ENCODE measurements at regions not wholly inside any gene's neighbourhood (a gene's known extent, or its start where the extent isn't known, plus 50 kb on each side); places are given as distances from the start of the nearest gene placed in this dataset.

DNA sequence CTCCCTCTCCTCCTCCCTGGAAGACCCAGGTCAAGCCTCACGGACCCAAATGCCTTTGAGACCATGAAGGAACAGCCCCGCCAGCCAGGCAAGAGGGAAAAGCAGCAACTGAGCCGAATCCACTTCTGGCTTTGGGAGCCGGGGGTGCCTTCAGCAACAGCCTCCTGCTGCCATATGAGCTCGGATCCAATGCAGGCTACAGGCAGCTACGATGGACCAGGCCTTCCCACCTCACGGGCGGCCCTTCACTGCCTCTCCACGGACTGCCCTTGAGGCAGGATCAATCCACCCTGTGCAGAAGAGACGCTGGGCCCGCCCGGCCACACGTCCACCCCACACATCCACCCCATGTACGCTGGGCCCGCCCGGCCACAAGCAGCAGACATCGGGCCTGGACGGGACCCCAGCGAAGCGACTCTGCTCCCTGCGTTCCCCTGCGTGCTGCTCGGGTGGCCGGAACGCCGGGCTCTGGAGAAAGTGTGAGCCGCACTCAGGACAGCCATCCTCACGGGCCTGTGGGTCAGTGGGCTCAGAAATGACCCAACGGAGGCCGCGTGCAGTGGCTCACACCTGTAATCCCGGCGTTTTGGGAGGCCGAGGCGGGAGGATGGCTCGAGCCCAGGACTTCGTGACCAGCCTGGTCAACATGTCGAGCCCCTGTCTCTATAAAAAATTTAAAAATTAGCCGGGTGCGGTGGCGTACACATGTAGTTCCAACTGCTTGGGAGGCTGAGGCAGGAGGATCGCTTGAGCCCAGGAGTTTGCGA is 82.0 kb downstream of the FOXL3 start:
- no peaks in the 10 kb centered on the region for H3K36me3 ChIP-seq
- intact Hi-C loops (cut with DNase I; ENCODE audit: low total_unique reads) = no loop called here
- 91 to 94% (median 94%) methylated on average over 35 to 43 of the region's 43 CpGs for WGBS, 5 donors
- peak; percentile 70 for DNase-seq
- H3K27me3 ChIP-seq (replicated peaks in 1 of 7) = peaks cover 0 to 23% (median 0%) of the 10 kb centered on the region in 7 donors
- no peak for TF ChIP-seq POLR2A (IDR thresholded peaks at IDR 0.05)
- peaks cover 0 to 16% (median 7%) of the 10 kb centered on the region in 6 donors for H3K4me1 ChIP-seq
- H3K27ac ChIP-seq = no peak overlapping the region
- H3K9me3 ChIP-seq = no peaks in the 10 kb centered on the region
- H3K4me3 ChIP-seq = no peak overlapping the region

DNA sequence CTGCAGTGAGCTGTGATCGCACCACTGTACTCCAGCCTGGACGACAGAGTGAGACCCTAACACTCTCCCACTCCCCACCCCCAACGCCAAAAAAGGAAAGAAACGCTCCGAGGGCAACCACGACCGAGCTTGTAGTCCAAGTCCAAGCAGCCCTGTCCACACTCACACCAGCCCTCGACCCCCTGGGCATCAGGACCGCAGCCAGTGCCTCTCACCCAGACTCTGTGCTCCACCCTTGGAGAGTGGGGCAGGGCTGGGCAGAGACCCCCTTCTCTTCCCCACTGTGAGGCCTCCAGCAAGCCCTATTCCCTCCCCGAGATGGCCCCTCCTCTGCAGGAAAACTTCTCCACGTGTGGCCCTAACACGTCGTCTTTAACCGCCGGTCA is 82.6 kb downstream of the FOXL3 start:
- no peak for TF ChIP-seq POLR2A (IDR thresholded peaks at IDR 0.05)
- TF ChIP-seq, protein P1, sequence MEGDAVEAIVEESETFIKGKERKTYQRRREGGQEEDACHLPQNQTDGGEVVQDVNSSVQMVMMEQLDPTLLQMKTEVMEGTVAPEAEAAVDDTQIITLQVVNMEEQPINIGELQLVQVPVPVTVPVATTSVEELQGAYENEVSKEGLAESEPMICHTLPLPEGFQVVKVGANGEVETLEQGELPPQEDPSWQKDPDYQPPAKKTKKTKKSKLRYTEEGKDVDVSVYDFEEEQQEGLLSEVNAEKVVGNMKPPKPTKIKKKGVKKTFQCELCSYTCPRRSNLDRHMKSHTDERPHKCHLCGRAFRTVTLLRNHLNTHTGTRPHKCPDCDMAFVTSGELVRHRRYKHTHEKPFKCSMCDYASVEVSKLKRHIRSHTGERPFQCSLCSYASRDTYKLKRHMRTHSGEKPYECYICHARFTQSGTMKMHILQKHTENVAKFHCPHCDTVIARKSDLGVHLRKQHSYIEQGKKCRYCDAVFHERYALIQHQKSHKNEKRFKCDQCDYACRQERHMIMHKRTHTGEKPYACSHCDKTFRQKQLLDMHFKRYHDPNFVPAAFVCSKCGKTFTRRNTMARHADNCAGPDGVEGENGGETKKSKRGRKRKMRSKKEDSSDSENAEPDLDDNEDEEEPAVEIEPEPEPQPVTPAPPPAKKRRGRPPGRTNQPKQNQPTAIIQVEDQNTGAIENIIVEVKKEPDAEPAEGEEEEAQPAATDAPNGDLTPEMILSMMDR (IDR thresholded peaks at IDR 0.05 in 8 of 11, conservative IDR thresholded peaks at IDR 0.05 in 3 of 11) = no peak
- no peak for TF ChIP-seq POLR2AphosphoS5 (IDR thresholded peaks at IDR 0.05)
- peaks cover 0 to 28% (median 0%) of the 10 kb centered on the region in 7 donors for H3K27me3 ChIP-seq (replicated peaks in 1 of 7)
- 76 to 84% (median 80%) methylated on average over 13 to 15 of the region's 15 CpGs for WGBS, 5 donors
- intact Hi-C loops (cut with DNase I; ENCODE audit: low total_unique reads) = no loop called here
- H3K9me3 ChIP-seq = no peaks in the 10 kb centered on the region
- peak; percentile 64 for DNase-seq
- H3K4me1 ChIP-seq = peaks cover 0 to 22% (median 9%) of the 10 kb centered on the region in 6 donors
- H3K36me3 ChIP-seq = no peaks in the 10 kb centered on the region
- H3K27ac ChIP-seq = no peak overlapping the region
- H3K4me3 ChIP-seq = no peak overlapping the region

DNA sequence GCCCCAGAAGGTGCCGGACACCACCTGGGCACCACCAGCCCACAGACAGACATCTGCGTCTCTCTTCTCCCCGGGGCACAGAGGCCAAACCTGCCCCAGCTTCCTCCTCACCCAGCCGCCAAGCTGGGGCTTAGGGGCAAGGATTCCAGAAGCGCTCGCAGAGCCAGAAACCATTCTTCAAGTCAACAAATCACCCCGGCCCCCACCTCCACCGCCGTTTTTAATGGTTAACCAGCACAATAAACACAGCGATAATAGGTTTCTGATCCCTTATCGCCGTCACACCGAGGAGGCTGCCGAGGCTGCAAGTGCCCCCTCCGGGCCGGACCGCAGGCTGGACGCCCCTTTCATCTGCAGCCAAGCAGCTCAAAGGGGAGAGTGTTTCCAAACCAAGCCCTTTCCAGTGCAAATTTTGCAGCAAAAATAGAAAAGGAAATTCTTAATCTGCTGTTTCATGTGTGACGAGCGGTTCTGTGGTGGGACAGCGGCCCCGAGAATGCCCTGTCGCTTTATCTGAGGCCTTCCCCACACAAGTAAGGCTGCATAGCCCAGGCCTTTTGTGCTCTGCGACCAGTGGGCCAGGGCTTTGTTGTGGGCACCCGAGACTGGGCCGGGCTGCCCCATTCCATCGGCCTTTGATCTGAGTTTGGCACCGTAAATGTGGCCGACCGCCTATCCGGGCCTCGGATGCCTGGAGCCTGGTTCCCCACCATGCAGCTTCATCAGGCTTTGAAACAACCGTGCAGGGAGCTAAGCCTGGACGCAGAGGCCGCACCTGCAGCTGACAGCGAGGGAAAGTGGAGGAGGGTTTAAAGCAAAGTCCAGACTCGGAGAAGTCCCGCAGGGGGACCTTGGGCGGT is 83.2 kb downstream of the FOXL3 start:
- 70 to 81% (median 72%) methylated on average over 31 to 39 of the region's 39 CpGs for WGBS, 5 donors
- Histone ChIP-seq H3K4me3 (no peak overlapping the region), H3K4me1 (peaks cover 0 to 27% (median 11%) of the 10 kb centered on the region in 6 donors), H3K36me3 (no peaks in the 10 kb centered on the region), H3K27ac (no peak overlapping the region), H3K27me3 (replicated peaks in 1 of 7) (peaks cover 0 to 32% (median 0%) of the 10 kb centered on the region in 7 donors), H3K9me3 (no peaks in the 10 kb centered on the region)
- peak; percentile 67 for DNase-seq
- intact Hi-C loops (cut with DNase I; ENCODE audit: low total_unique reads) = no loop called here
- TF ChIP-seq, protein P1 (IDR thresholded peaks at IDR 0.05 in 8 of 11, conservative IDR thresholded peaks at IDR 0.05 in 3 of 11) = no peak
- TF ChIP-seq POLR2AphosphoS5 (IDR thresholded peaks at IDR 0.05) = no peak
- no peak for TF ChIP-seq POLR2A (IDR thresholded peaks at IDR 0.05)

DNA sequence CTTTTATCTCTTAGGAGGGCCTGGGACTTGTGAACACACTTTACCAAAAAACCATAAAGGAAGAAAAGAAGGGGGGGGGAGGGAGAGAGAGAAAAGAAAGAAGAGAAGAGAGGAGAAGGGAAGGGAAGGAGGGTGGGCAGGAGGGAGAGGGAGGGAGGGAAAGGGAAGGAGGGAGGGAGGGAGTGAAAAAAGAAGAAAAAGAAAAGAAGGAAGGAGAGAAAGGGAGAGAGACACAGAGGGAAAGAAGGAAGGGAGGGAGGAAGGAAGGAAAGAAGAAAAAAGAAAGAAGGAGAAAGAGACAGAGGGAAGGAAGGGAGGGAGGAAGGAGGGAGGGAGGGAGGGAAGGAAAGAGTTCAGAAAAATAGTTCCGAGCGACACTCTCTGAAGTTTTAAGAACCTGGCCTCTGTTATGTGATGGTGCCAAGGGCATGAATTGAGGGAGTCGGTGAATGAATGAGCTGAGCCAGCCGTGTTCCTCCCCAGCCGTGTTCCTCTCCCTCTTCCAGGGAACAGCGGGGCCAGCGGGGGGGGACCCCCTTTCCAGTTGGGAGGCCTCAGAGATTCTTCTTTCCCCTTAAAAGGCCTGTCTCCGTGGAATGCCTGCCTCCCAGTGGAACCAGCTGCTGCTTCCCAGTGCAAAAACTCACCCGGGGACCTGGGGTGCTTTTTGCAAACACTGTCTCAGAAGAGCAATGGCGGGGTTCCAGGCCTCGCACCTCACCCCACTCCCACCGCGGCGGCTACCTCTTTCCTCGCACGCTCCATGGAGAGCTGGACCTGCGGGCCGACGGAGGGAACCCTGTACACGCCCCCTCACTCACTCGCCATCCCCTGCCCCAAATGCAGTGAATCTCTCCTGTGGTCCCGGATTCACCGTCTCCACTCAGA is 84.1 kb downstream of the FOXL3 start:
- intact Hi-C loops (cut with DNase I; ENCODE audit: low total_unique reads) = no loop called here
- H3K4me1 ChIP-seq = peaks cover 0 to 36% (median 19%) of the 10 kb centered on the region in 6 donors
- TF ChIP-seq, protein P1 (IDR thresholded peaks at IDR 0.05 in 8 of 11, conservative IDR thresholded peaks at IDR 0.05 in 3 of 11) = no peak
- TF ChIP-seq POLR2AphosphoS5 (IDR thresholded peaks at IDR 0.05) (no peak), POLR2A (IDR thresholded peaks at IDR 0.05) (no peak)
- no peak overlapping the region for H3K27ac ChIP-seq
- peaks cover 0 to 37% (median 0%) of the 10 kb centered on the region in 7 donors for H3K27me3 ChIP-seq (replicated peaks in 1 of 7)
- no peak for DNase-seq
- no peak overlapping the region for H3K4me3 ChIP-seq
- no peaks in the 10 kb centered on the region for H3K9me3 ChIP-seq
- H3K36me3 ChIP-seq = no peaks in the 10 kb centered on the region
- 79 to 89% (median 86%) methylated on average over 23 of the region's 23 CpGs for WGBS, 5 donors
